AG10803 (cell line): ENCODE measurements at regions not wholly inside any gene's neighbourhood (a gene's known extent, or its start where the extent isn't known, plus 50 kb on each side); places are given as distances from the start of the nearest gene placed in this dataset.

Experiments used
- DNase-seq: peaks from one replicate; pipeline ENCODE4 v3.0.0; 2010; ENCODE audit warnings: low read depth
- H3K4me3 ChIP-seq: 2 replicates; pipeline ENCODE4 v1.5.1; 2011; ENCODE audit warnings: mild to moderate bottlenecking, low read length, control low read depth
- CTCF ChIP-seq: conservative IDR thresholded peaks from 2 replicates; pipeline ENCODE4 v1.5.1; 2011; ENCODE audit warnings: mild to moderate bottlenecking, low read length, control low read depth, inconsistent platforms

GRCh38 chr4:132956962-132957361, 192.1 kb upstream of the PCDH10 start:
- no peak for TF ChIP-seq CTCF
- no peak overlapping the region for H3K4me3 ChIP-seq
- DNase-seq: no peak

GRCh38 chr4:132958457-132959263, 190.4 kb upstream of the PCDH10 start:
- TF ChIP-seq CTCF: no peak
- no peak for DNase-seq

GRCh38 chr4:132981611-132982010, 167.5 kb upstream of the PCDH10 start:
- no peak overlapping the region for H3K4me3 ChIP-seq
- no peak for TF ChIP-seq CTCF
- DNase-seq: no peak

More at GRCh38 chr4:132958457-132959263, 190.4 kb upstream of the PCDH10 start:
- no peak overlapping the region for H3K4me3 ChIP-seq

GRCh38 chr4:132982151-132982550, 166.9 kb upstream of the PCDH10 start:
- H3K4me3 ChIP-seq: no peak overlapping the region
- TF ChIP-seq CTCF: no peak
- DNase-seq: no peak

- H3K4me3 ChIP-seq: no peak overlapping the region
- TF ChIP-seq CTCF: no peak
- no peak for DNase-seq
These were observed 158.0 kb upstream of the PCDH10 start for GRCh38 chr4:132991111-132991510.

GRCh38 chr4:132992686-132993085, 156.4 kb upstream of the PCDH10 start:
- no peak for TF ChIP-seq CTCF
- DNase-seq: no peak
- H3K4me3 ChIP-seq: no peak overlapping the region

GRCh38 chr4:132998585-132999230, 150.4 kb upstream of the PCDH10 start:
- TF ChIP-seq CTCF: no peak
- H3K4me3 ChIP-seq: no peak overlapping the region
- DNase-seq: no peak
